ENCODE measurements at regions not wholly inside any gene's neighbourhood (a gene's known extent, or its start where the extent isn't known, plus 50 kb on each side); places are given as distances from the start of the nearest gene placed in this dataset.
"Not testable (repeated sequence)": the region's sequence is repeated elsewhere in the genome, so short reads cannot be mapped to it uniquely, and the experiment has no call there.

- H3K27ac Mint-ChIP-seq: no peak overlapping the region
These were observed 52.3 kb upstream of the COL5A2 start for GRCh38 chr2:189231719-189232323.

GRCh38 chr2:189232759-189233406, 53.3 kb upstream of the COL5A2 start:
- Histone ChIP-seq H3K4me1 (ENCODE audit: control insufficient read depth, insufficient read depth, low read length, poor library complexity, severe bottlenecking) (no peaks in the 10 kb centered on the region), H3K9me3 (ENCODE audit: control insufficient read depth in 2 of 2, low read length in 2 of 2) (no peaks in the 10 kb centered on the region), H3K27ac (ENCODE audit: insufficient read depth, low read length, poor library complexity, severe bottlenecking) (no peak overlapping the region), H3K4me3 (ENCODE audit: low read depth, low read length) (no peak overlapping the region), H3K36me3 (ENCODE audit: control insufficient read depth, insufficient read depth, low read length) (no peaks in the 10 kb centered on the region), H3K27me3 (ENCODE audit: control insufficient read depth, insufficient read depth, low read length) (no peaks in the 10 kb centered on the region)
- Mint-ChIP-seq H3K27me3 (peaks cover 4% of the 10 kb centered on the region), H3K36me3 (no peaks in the 10 kb centered on the region), H3K27ac (peak overlapping the region in 1 of 3 donors; percentile 59), H3K4me3 (no peak overlapping the region), H3K4me1 (peaks cover 0 to 8% (median 5%) of the 10 kb centered on the region in 4 donors), H3K9me3 (peaks cover 0 to 2% (median 0%) of the 10 kb centered on the region in 7 donors)
- DNase-seq: peak in 1 of 3 donors; percentile 20
- ATAC-seq (ENCODE audit: low read depth in 2 of 2): no peak

More at GRCh38 chr2:189231719-189232323, 52.3 kb upstream of the COL5A2 start:
- DNase-seq (no peak), ATAC-seq (ENCODE audit: low read depth in 2 of 2) (no peak)
- no peaks in the 10 kb centered on the region for H3K9me3 ChIP-seq (ENCODE audit: control insufficient read depth in 2 of 2, low read length in 2 of 2)
- Mint-ChIP-seq H3K36me3 (no peaks in the 10 kb centered on the region), H3K4me3 (no peak overlapping the region), H3K9me3 (peaks cover 0 to 1% (median 0%) of the 10 kb centered on the region in 7 donors), H3K4me1 (peaks cover 0 to 8% (median 5%) of the 10 kb centered on the region in 4 donors), H3K27me3 (peaks cover 4% of the 10 kb centered on the region)
- no peaks in the 10 kb centered on the region for H3K27me3 ChIP-seq (ENCODE audit: control insufficient read depth, insufficient read depth, low read length)
- H3K4me1 ChIP-seq (ENCODE audit: control insufficient read depth, insufficient read depth, low read length, poor library complexity, severe bottlenecking): no peaks in the 10 kb centered on the region
- no peak overlapping the region for H3K4me3 ChIP-seq (ENCODE audit: low read depth, low read length)
- H3K36me3 ChIP-seq (ENCODE audit: control insufficient read depth, insufficient read depth, low read length): no peaks in the 10 kb centered on the region
- no peak overlapping the region for H3K27ac ChIP-seq (ENCODE audit: insufficient read depth, low read length, poor library complexity, severe bottlenecking)

GRCh38 chr2:189233527-189233926, 54.0 kb upstream of the COL5A2 start:
- Histone ChIP-seq H3K27me3 (ENCODE audit: control insufficient read depth, insufficient read depth, low read length) (no peaks in the 10 kb centered on the region), H3K4me3 (ENCODE audit: low read depth, low read length) (no peak overlapping the region), H3K4me1 (ENCODE audit: control insufficient read depth, insufficient read depth, low read length, poor library complexity, severe bottlenecking) (no peaks in the 10 kb centered on the region), H3K9me3 (ENCODE audit: control insufficient read depth in 2 of 2, low read length in 2 of 2) (no peaks in the 10 kb centered on the region), H3K27ac (ENCODE audit: insufficient read depth, low read length, poor library complexity, severe bottlenecking) (no peak overlapping the region), H3K36me3 (ENCODE audit: control insufficient read depth, insufficient read depth, low read length) (no peaks in the 10 kb centered on the region)
- Mint-ChIP-seq H3K36me3 (no peaks in the 10 kb centered on the region), H3K27me3 (no peaks in the 10 kb centered on the region), H3K9me3 (peaks cover 0 to 2% (median 0%) of the 10 kb centered on the region in 7 donors), H3K4me1 (peaks cover 0 to 8% (median 5%) of the 10 kb centered on the region in 4 donors), H3K4me3 (no peak overlapping the region), H3K27ac (no peak overlapping the region)
- no peak for DNase-seq
- no peak for ATAC-seq (ENCODE audit: low read depth in 2 of 2)

DNA sequence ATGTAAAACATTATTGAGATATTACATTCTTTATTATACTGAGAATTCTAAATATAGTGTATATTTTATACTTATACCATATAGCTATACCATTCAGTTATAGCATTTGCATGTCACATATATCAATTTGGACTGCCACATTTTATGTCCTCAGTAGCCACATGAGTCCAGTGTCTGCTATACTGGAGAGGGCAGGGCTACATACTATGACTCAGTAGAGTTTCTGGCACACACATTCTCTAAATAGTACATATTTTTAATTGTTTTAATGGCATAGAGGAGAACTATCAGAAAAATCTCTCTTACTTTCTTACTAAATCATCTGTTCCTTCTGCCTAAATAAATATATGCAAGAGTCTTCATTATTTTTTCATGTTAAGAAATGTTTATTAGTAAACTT, 55.4 kb upstream of the COL5A2 start:
- ATAC-seq (ENCODE audit: low read depth in 2 of 2): no peak

GRCh38 chr2:189236066-189236465, 56.5 kb upstream of the COL5A2 start:
- Histone ChIP-seq H3K27me3 (ENCODE audit: control insufficient read depth, insufficient read depth, low read length) (no peaks in the 10 kb centered on the region), H3K4me3 (ENCODE audit: low read depth, low read length) (no peak overlapping the region), H3K4me1 (ENCODE audit: control insufficient read depth, insufficient read depth, low read length, poor library complexity, severe bottlenecking) (no peaks in the 10 kb centered on the region), H3K27ac (ENCODE audit: insufficient read depth, low read length, poor library complexity, severe bottlenecking) (no peak overlapping the region), H3K9me3 (ENCODE audit: control insufficient read depth in 2 of 2, low read length in 2 of 2) (no peaks in the 10 kb centered on the region), H3K36me3 (ENCODE audit: control insufficient read depth, insufficient read depth, low read length) (no peaks in the 10 kb centered on the region)
- no peak overlapping the region for H3K4me3 Mint-ChIP-seq
- H3K36me3 Mint-ChIP-seq: no peaks in the 10 kb centered on the region
- ATAC-seq (ENCODE audit: low read depth in 2 of 2): no peak
- no peak overlapping the region for H3K27ac Mint-ChIP-seq
- H3K27me3 Mint-ChIP-seq: no peaks in the 10 kb centered on the region
- DNase-seq: no peak
- peaks cover 0 to 2% (median 0%) of the 10 kb centered on the region in 7 donors for H3K9me3 Mint-ChIP-seq
- H3K4me1 Mint-ChIP-seq: peaks cover 0 to 8% (median 5%) of the 10 kb centered on the region in 4 donors

More for the DNA sequence above, 55.4 kb upstream of the COL5A2 start:
- Mint-ChIP-seq H3K27ac (no peak overlapping the region), H3K27me3 (no peaks in the 10 kb centered on the region), H3K36me3 (no peaks in the 10 kb centered on the region), H3K4me1 (peaks cover 0 to 8% (median 5%) of the 10 kb centered on the region in 4 donors), H3K4me3 (no peak overlapping the region), H3K9me3 (peaks cover 0 to 2% (median 0%) of the 10 kb centered on the region in 7 donors)
- Histone ChIP-seq H3K4me1 (ENCODE audit: control insufficient read depth, insufficient read depth, low read length, poor library complexity, severe bottlenecking) (no peaks in the 10 kb centered on the region), H3K4me3 (ENCODE audit: low read depth, low read length) (no peak overlapping the region), H3K36me3 (ENCODE audit: control insufficient read depth, insufficient read depth, low read length) (no peaks in the 10 kb centered on the region), H3K27ac (ENCODE audit: insufficient read depth, low read length, poor library complexity, severe bottlenecking) (no peak overlapping the region), H3K27me3 (ENCODE audit: control insufficient read depth, insufficient read depth, low read length) (no peaks in the 10 kb centered on the region), H3K9me3 (ENCODE audit: control insufficient read depth in 2 of 2, low read length in 2 of 2) (no peaks in the 10 kb centered on the region)
- DNase-seq: no peak

DNA sequence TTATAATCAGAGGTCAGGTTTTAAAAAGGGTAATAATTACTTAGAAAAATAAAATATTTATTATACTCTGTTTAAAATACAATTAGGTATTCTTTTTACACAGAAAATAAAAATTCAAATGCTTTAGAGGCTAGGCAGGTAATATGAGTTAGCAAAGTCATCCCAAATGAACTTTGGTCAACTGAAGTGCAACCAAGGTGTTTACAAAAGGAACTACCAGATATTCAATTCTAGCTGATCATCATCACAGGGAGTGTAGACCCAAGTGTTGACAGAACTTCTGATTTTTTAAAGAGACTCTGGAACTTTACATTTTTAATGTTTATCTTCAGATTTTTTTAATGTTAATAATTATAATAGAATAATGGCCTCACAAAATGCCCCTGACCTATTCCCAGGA, 59.3 kb upstream of the COL5A2 start:
- Mint-ChIP-seq H3K4me1 (no peaks in the 10 kb centered on the region), H3K9me3 (peaks cover 0 to 12% (median 2%) of the 10 kb centered on the region in 7 donors), H3K27me3 (no peaks in the 10 kb centered on the region), H3K27ac (no peak overlapping the region), H3K36me3 (no peaks in the 10 kb centered on the region), H3K4me3 (no peak overlapping the region)
- Histone ChIP-seq H3K27ac (ENCODE audit: insufficient read depth, low read length, poor library complexity, severe bottlenecking) (no peak overlapping the region), H3K9me3 (ENCODE audit: control insufficient read depth in 2 of 2, low read length in 2 of 2) (no peaks in the 10 kb centered on the region), H3K4me1 (ENCODE audit: control insufficient read depth, insufficient read depth, low read length, poor library complexity, severe bottlenecking) (no peaks in the 10 kb centered on the region), H3K4me3 (ENCODE audit: low read depth, low read length) (no peak overlapping the region), H3K27me3 (ENCODE audit: control insufficient read depth, insufficient read depth, low read length) (no peaks in the 10 kb centered on the region), H3K36me3 (ENCODE audit: control insufficient read depth, insufficient read depth, low read length) (no peaks in the 10 kb centered on the region)
- no peak for ATAC-seq (ENCODE audit: low read depth in 2 of 2)
- no peak for DNase-seq

- H3K27ac Mint-ChIP-seq; H3K9me3 ChIP-seq (ENCODE audit: control insufficient read depth in 2 of 2, low read length in 2 of 2); H3K4me3 ChIP-seq (ENCODE audit: low read depth, low read length); H3K36me3 ChIP-seq (ENCODE audit: control insufficient read depth, insufficient read depth, low read length); H3K4me3 Mint-ChIP-seq; H3K36me3 Mint-ChIP-seq; H3K27me3 Mint-ChIP-seq; H3K27ac ChIP-seq (ENCODE audit: insufficient read depth, low read length, poor library complexity, severe bottlenecking); H3K27me3 ChIP-seq (ENCODE audit: control insufficient read depth, insufficient read depth, low read length); DNase-seq; H3K4me1 ChIP-seq (ENCODE audit: control insufficient read depth, insufficient read depth, low read length, poor library complexity, severe bottlenecking); H3K4me1 Mint-ChIP-seq; ATAC-seq (ENCODE audit: low read depth in 2 of 2): not testable (repeated sequence)
- peaks cover 0 to 21% (median 0%) of the 10 kb centered on the region in 7 donors for H3K9me3 Mint-ChIP-seq
These were observed 64.3 kb upstream of the COL5A2 start for GRCh38 chr2:189243843-189244242.

- H3K9me3 ChIP-seq (ENCODE audit: control insufficient read depth in 2 of 2, low read length in 2 of 2): no peaks in the 10 kb centered on the region
- H3K9me3 Mint-ChIP-seq: peaks cover 0 to 21% (median 3%) of the 10 kb centered on the region in 7 donors
- no peaks in the 10 kb centered on the region for H3K36me3 ChIP-seq (ENCODE audit: control insufficient read depth, insufficient read depth, low read length)
- H3K36me3 Mint-ChIP-seq: no peaks in the 10 kb centered on the region
- H3K27ac ChIP-seq (ENCODE audit: insufficient read depth, low read length, poor library complexity, severe bottlenecking): no peak overlapping the region
- no peaks in the 10 kb centered on the region for H3K27me3 ChIP-seq (ENCODE audit: control insufficient read depth, insufficient read depth, low read length)
- DNase-seq (no peak), ATAC-seq (ENCODE audit: low read depth in 2 of 2) (no peak)
- H3K27me3 Mint-ChIP-seq: no peaks in the 10 kb centered on the region
- no peaks in the 10 kb centered on the region for H3K4me1 ChIP-seq (ENCODE audit: control insufficient read depth, insufficient read depth, low read length, poor library complexity, severe bottlenecking)
- H3K4me3 ChIP-seq (ENCODE audit: low read depth, low read length): no peak overlapping the region
- no peaks in the 10 kb centered on the region for H3K4me1 Mint-ChIP-seq
- no peak overlapping the region for H3K27ac Mint-ChIP-seq
- H3K4me3 Mint-ChIP-seq: no peak overlapping the region
These were observed 67.7 kb upstream of the COL5A2 start for GRCh38 chr2:189247276-189247675.

All from CD4-positive, CD25-positive, alpha-beta regulatory T cell (primary cell).